ENCODE measurements at regions not wholly inside any gene's neighbourhood (a gene's known extent, or its start where the extent isn't known, plus 50 kb on each side); places are given as distances from the start of the nearest gene placed in this dataset.

DNA sequence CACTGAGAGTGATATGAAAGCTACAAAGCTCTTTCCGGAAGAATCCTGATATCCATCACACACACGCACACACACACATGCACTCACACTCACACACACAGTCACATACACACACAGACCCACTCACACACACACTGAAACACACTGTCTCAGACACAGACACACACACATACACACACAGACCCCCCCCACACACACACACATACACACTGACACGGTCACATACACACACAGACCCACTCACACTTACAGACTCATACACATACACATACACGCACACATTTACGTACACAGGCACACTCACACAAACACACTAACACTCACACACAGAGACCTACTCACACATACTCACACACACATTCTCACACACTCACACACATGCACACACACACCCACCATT is 58.6 kb downstream of the LIG4 start:
- Mint-ChIP-seq H3K4me1 (ENCODE audit: low read depth) (peaks cover 11% of the 10 kb centered on the region), H3K27ac (peak overlapping the region; percentile 75), H3K4me3 (ENCODE audit: low read depth) (no peak overlapping the region), H3K27me3 (no peaks in the 10 kb centered on the region), H3K9me3 (ENCODE audit: low read depth) (peaks cover 16% of the 10 kb centered on the region), H3K36me3 (ENCODE audit: insufficient read depth) (peaks cover 6% of the 10 kb centered on the region)
- no peak for DNase-seq (ENCODE audit: low spot score, unreplicated experiment)
- no peak for TF ChIP-seq CTCF (IDR thresholded peaks at IDR 0.05; ENCODE audit: unreplicated experiment)

- H3K4me1 Mint-ChIP-seq (ENCODE audit: low read depth) = peaks cover 11% of the 10 kb centered on the region
- peak; percentile 40 for DNase-seq (ENCODE audit: low spot score, unreplicated experiment)
- peaks cover 6% of the 10 kb centered on the region for H3K36me3 Mint-ChIP-seq (ENCODE audit: insufficient read depth)
- no peaks in the 10 kb centered on the region for H3K27me3 Mint-ChIP-seq
- peaks cover 15% of the 10 kb centered on the region for H3K9me3 Mint-ChIP-seq (ENCODE audit: low read depth)
- H3K4me3 Mint-ChIP-seq (ENCODE audit: low read depth) = no peak overlapping the region
- peak overlapping the region; percentile 97 for H3K27ac Mint-ChIP-seq
- peak; percentile 93 for TF ChIP-seq CTCF (IDR thresholded peaks at IDR 0.05; ENCODE audit: unreplicated experiment)
Observed at GRCh38 chr13:108155185-108156106, 59.9 kb downstream of the LIG4 start.

GRCh38 chr13:108154421-108154858 is 60.9 kb downstream of the LIG4 start:
- Mint-ChIP-seq H3K4me3 (ENCODE audit: low read depth) (peak overlapping the region; percentile 27), H3K27me3 (no peaks in the 10 kb centered on the region), H3K9me3 (ENCODE audit: low read depth) (peaks cover 12% of the 10 kb centered on the region), H3K36me3 (ENCODE audit: insufficient read depth) (peaks cover 6% of the 10 kb centered on the region), H3K27ac (peak overlapping the region; percentile 97), H3K4me1 (ENCODE audit: low read depth) (peaks cover 11% of the 10 kb centered on the region)
- TF ChIP-seq CTCF (IDR thresholded peaks at IDR 0.05; ENCODE audit: unreplicated experiment) = no peak
- DNase-seq (ENCODE audit: low spot score, unreplicated experiment) = peak; percentile 16

DNA sequence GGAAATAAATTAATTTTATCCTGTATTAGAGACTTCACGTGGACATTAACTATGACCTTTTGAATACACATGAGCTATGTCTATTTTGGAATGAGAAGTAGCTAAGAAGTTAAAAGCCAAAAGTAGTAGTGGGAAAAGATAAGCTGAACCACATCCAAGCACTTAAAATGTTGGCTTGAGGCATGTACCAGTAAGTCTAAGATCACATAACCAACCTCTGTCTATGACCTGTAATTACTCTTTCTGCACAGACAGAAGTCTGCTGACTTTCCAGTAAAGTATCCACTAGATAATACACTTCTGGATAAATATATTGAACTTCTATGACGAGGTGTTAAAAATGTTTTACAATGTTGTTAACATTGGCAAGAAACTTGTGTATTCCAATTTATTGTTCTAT is 68.7 kb downstream of the LIG4 start:
- no peaks in the 10 kb centered on the region for H3K27me3 Mint-ChIP-seq
- no peak for DNase-seq (ENCODE audit: low spot score, unreplicated experiment)
- no peaks in the 10 kb centered on the region for H3K36me3 Mint-ChIP-seq (ENCODE audit: insufficient read depth)
- no peak overlapping the region for H3K27ac Mint-ChIP-seq
- no peak overlapping the region for H3K4me3 Mint-ChIP-seq (ENCODE audit: low read depth)
- H3K4me1 Mint-ChIP-seq (ENCODE audit: low read depth) = no peaks in the 10 kb centered on the region
- TF ChIP-seq CTCF (IDR thresholded peaks at IDR 0.05; ENCODE audit: unreplicated experiment) = no peak
- peaks cover 7% of the 10 kb centered on the region for H3K9me3 Mint-ChIP-seq (ENCODE audit: low read depth)

DNA sequence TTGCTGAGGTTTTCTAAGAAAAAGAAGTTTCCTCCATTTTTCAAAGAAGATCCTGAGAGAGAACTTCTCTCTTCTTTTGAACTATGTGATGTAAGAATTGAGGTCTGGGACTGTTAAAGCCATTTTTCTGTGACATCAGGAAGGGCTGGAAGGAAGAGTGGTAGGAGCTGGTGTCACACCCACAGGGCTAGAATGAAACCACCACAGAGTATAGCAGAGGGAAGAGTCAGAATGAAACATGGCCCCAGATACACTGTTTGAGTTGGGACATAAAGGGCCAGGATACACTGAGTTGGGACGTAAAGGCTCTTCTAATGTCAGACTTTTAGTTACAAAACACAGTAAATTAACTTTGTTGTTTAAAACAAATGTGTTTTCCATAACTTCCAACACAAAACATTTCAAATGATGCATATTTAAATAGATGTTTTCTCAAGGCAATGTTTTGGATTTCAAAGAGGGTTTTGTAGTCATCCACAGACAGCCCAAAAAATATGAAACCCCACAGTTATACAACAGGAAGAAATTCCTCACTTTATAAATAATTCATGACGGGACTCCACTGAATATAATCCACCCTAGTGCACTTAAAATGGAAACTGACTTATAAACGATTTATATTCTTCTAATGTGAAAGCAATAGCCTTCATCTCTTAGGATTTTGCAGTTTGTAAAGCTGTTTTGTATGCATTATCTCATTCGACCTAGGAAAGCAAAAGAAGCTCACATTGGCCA is 72.5 kb downstream of the LIG4 start:
- Mint-ChIP-seq H3K27ac (no peak overlapping the region), H3K4me3 (ENCODE audit: low read depth) (no peak overlapping the region), H3K4me1 (ENCODE audit: low read depth) (no peaks in the 10 kb centered on the region), H3K36me3 (ENCODE audit: insufficient read depth) (no peaks in the 10 kb centered on the region), H3K9me3 (ENCODE audit: low read depth) (peaks cover 6% of the 10 kb centered on the region), H3K27me3 (no peaks in the 10 kb centered on the region)
- TF ChIP-seq CTCF (IDR thresholded peaks at IDR 0.05; ENCODE audit: unreplicated experiment) = no peak
- DNase-seq (ENCODE audit: low spot score, unreplicated experiment) = no peak

All from progenitor cell of endocrine pancreas (in vitro differentiated cells).